ENCODE measurements at regions not wholly inside any gene's neighbourhood (a gene's known extent, or its start where the extent isn't known, plus 50 kb on each side); places are given as distances from the start of the nearest gene placed in this dataset.
"Not testable (repeated sequence)": the region's sequence is repeated elsewhere in the genome, so short reads cannot be mapped to it uniquely, and the experiment has no call there.

- Histone ChIP-seq H3K4me3 (no peak overlapping the region), H3K27me3 (no peaks in the 10 kb centered on the region), H3K4me1 (peaks cover 0 to 25% (median 0%) of the 10 kb centered on the region in 4 donors), H3K36me3 (no peaks in the 10 kb centered on the region), H3K27ac (peak overlapping the region in 1 of 4 donors; percentile 0), H3K9me3 (no peaks in the 10 kb centered on the region)
- TF ChIP-seq POLR2A (IDR thresholded peaks at IDR 0.05) (no peak), CTCF (IDR thresholded peaks at IDR 0.05) (no peak)
- DNase-seq = no peak
Measured at GRCh38 chr6:144379356-144379755, 94.2 kb downstream of the UTRN start.

- H3K27me3 ChIP-seq, H3K27ac ChIP-seq, H3K9me3 ChIP-seq, H3K36me3 ChIP-seq, H3K4me3 ChIP-seq, DNase-seq: not testable (repeated sequence)
- H3K4me1 ChIP-seq = peaks cover 0 to 19% (median 0%) of the 10 kb centered on the region in 4 donors
Measured at GRCh38 chr6:144381499-144381898, 96.4 kb downstream of the UTRN start.

GRCh38 chr6:144383336-144383735 is 98.2 kb downstream of the UTRN start:
- no peaks in the 10 kb centered on the region for H3K36me3 ChIP-seq
- no peak for TF ChIP-seq CTCF (IDR thresholded peaks at IDR 0.05)
- TF ChIP-seq POLR2A (IDR thresholded peaks at IDR 0.05) = no peak
- no peak for DNase-seq
- no peaks in the 10 kb centered on the region for H3K9me3 ChIP-seq
- no peaks in the 10 kb centered on the region for H3K27me3 ChIP-seq
- H3K27ac ChIP-seq = no peak overlapping the region
- no peak overlapping the region for H3K4me3 ChIP-seq
- peaks cover 0 to 7% (median 0%) of the 10 kb centered on the region in 4 donors for H3K4me1 ChIP-seq

- Histone ChIP-seq H3K4me1 (peaks cover 0 to under 1% (median 0%) of the 10 kb centered on the region in 4 donors), H3K4me3 (no peak overlapping the region), H3K27me3 (no peaks in the 10 kb centered on the region), H3K27ac (no peak overlapping the region), H3K9me3 (no peaks in the 10 kb centered on the region), H3K36me3 (no peaks in the 10 kb centered on the region)
- no peak for TF ChIP-seq POLR2A (IDR thresholded peaks at IDR 0.05)
- TF ChIP-seq CTCF (IDR thresholded peaks at IDR 0.05) = no peak
- DNase-seq = no peak
Measured at GRCh38 chr6:144384427-144384826, 99.3 kb downstream of the UTRN start.

- H3K36me3 ChIP-seq, H3K4me3 ChIP-seq, DNase-seq, H3K27ac ChIP-seq, H3K9me3 ChIP-seq, H3K4me1 ChIP-seq, H3K27me3 ChIP-seq: not testable (repeated sequence)
Measured at GRCh38 chr6:144389474-144389873, 104.3 kb downstream of the UTRN start.

GRCh38 chr6:144390202-144390601 is 105.1 kb downstream of the UTRN start:
- H3K4me1 ChIP-seq = no peaks in the 10 kb centered on the region
- no peak overlapping the region for H3K4me3 ChIP-seq
- no peaks in the 10 kb centered on the region for H3K36me3 ChIP-seq
- TF ChIP-seq CTCF (IDR thresholded peaks at IDR 0.05) (no peak), POLR2A (IDR thresholded peaks at IDR 0.05) (no peak)
- H3K9me3 ChIP-seq = no peaks in the 10 kb centered on the region
- no peaks in the 10 kb centered on the region for H3K27me3 ChIP-seq
- H3K27ac ChIP-seq = no peak overlapping the region
- DNase-seq = no peak

- H3K27me3 ChIP-seq = no peaks in the 10 kb centered on the region
- H3K9me3 ChIP-seq = no peaks in the 10 kb centered on the region
- H3K36me3 ChIP-seq = no peaks in the 10 kb centered on the region
- TF ChIP-seq CTCF (IDR thresholded peaks at IDR 0.05) = no peak
- H3K4me1 ChIP-seq = no peaks in the 10 kb centered on the region
- no peak overlapping the region for H3K4me3 ChIP-seq
- no peak overlapping the region for H3K27ac ChIP-seq
- DNase-seq = no peak
Measured at GRCh38 chr6:144390886-144391285, 105.8 kb downstream of the UTRN start.

Data from Peyer's patch (tissue), 4 donors.